Duodenal mucosa (tissue), 2 donors: ENCODE measurements at regions not wholly inside any gene's neighbourhood (a gene's known extent, or its start where the extent isn't known, plus 50 kb on each side); places are given as distances from the start of the nearest gene placed in this dataset.

Experiments
- H3K27ac ChIP-seq: one replicate; pipeline ENCODE4 v1.7.0; 2013; ENCODE audit warnings: low read depth, low read length
- H3K27me3 ChIP-seq, 2 donors: one replicate each; pipeline ENCODE4 v1.7.0; 2013; ENCODE audit warnings: low read length in 2 of 2, control low read depth in 1 of 2; ENCODE audit not compliant: insufficient read depth in 2 of 2, control insufficient read depth in 1 of 2
- H3K36me3 ChIP-seq, 2 donors: one replicate each; pipeline ENCODE4 v1.7.0; 2013; ENCODE audit warnings: low read length in 2 of 2, control low read depth in 1 of 2; ENCODE audit not compliant: insufficient read depth in 2 of 2, control insufficient read depth in 1 of 2
- H3K4me1 ChIP-seq, 2 donors: one replicate each; pipeline ENCODE4 v1.7.0; 2013; ENCODE audit warnings: low read length in 2 of 2, control low read depth in 1 of 2; ENCODE audit not compliant: insufficient read depth in 2 of 2, control insufficient read depth in 1 of 2
- H3K4me3 ChIP-seq, 2 donors: one replicate each; pipeline ENCODE4 v1.7.0; 2013; ENCODE audit warnings: low read length in 2 of 2, low read depth in 1 of 2
- H3K9ac ChIP-seq, 2 donors: one replicate each; pipeline ENCODE4 v1.7.0; 2013; ENCODE audit warnings: low read length in 2 of 2, low read depth in 1 of 2
- H3K9me3 ChIP-seq, 2 donors: one replicate each; pipeline ENCODE4 v1.7.0; 2013; ENCODE audit warnings: low read length in 2 of 2, control low read depth in 1 of 2; ENCODE audit not compliant: control insufficient read depth in 1 of 2

DNA sequence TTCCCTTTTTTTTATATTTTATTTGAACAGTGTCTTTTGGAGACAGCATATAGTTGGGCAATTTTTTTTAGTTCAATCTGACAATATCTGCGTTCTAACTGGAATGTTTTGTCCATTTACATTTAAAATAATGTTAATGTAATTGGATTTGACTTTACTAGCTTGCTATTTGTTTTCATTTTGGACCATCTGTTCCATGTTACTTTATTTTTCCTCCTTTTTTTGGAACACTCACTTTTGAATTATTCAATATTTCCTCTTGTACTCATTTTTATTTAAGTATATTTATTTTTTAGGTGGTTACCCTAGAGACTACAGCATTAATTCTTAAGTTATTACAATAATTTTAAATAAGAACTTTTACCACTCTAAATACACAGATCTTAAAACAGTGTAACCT lies 62.8 kb upstream of the C1orf87 start:
- no peak overlapping the region for H3K27ac ChIP-seq
- H3K9me3 ChIP-seq = no peaks in the 10 kb centered on the region
- no peak overlapping the region for H3K4me3 ChIP-seq
- H3K27me3 ChIP-seq = no peaks in the 10 kb centered on the region
- no peak overlapping the region for H3K9ac ChIP-seq
- no peaks in the 10 kb centered on the region for H3K36me3 ChIP-seq
- no peaks in the 10 kb centered on the region for H3K4me1 ChIP-seq

DNA sequence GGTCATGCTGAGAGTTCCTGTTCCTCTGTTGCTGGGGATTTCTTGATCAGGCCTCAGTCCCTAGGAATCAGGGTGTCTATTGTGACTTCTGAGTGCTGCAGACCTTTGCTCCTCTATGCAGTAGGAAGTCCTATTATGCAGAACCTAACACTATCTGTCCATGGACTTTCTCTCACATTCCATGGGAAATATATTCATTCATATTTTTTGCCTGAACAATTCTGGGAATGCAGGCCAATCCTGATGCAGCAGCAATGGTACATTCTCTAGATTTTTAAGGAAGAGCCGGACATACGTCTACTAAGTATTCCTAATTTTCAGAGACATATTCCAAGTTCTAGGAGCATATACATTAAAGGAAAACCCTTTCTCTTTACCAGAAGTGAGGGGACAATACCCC lies 61.1 kb upstream of the C1orf87 start:
- H3K36me3 ChIP-seq = no peaks in the 10 kb centered on the region
- no peak overlapping the region for H3K9ac ChIP-seq
- no peaks in the 10 kb centered on the region for H3K27me3 ChIP-seq
- no peaks in the 10 kb centered on the region for H3K4me1 ChIP-seq
- no peak overlapping the region for H3K4me3 ChIP-seq
- no peak overlapping the region for H3K27ac ChIP-seq
- H3K9me3 ChIP-seq = no peaks in the 10 kb centered on the region

DNA sequence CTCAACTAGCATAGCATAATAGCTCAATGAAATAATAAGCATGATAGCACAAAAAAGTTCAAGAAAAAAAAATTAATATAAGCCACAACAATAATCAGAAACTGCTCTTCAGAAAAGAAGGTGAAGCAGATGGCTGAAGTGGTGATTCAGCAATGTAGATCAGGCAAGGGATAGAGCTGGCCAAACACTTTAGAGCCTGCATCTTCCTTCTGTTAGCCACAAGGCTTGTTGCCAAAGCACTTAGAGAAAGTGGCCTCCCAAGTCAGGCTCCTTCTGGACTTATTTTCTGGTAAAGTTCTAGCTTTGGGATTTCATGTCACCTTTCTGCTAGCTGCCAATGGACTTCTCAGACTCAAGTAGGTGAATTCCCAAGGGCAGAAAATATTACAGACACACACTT lies 60.3 kb upstream of the C1orf87 start:
- Histone ChIP-seq H3K27me3 (no peaks in the 10 kb centered on the region), H3K9me3 (no peaks in the 10 kb centered on the region), H3K36me3 (no peaks in the 10 kb centered on the region), H3K4me1 (no peaks in the 10 kb centered on the region), H3K4me3 (no peak overlapping the region), H3K9ac (no peak overlapping the region), H3K27ac (no peak overlapping the region)

DNA sequence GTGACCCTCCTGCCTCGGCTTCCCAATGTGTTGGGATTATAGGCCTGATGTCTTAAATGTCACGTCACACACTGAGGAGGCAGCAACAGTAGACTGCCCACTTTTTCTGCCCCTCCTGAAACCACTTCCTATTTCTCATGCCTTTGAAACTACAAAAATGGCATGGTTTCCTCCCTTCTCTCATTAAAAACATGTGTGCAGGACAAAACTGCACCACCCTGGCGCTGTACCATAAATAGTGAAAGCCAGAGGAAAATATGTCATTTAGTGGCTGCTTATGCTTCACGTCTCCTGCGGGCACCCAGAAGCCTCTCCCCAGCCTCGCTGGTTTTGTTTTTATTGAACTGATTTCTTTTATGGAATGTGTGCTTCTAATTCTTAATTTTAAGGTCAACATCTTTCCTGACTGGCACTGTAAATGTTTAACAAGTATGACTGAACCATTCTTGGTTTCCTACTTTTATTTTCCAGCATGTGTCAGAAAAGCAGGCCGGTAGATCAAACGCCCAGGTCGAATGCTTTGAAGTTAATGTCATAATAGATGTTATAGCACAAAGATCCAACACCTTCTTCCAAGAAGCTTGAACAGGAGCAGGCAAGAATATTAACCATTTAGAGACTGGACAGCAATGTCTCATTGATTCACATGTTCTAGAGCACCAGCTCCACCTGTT lies 59.6 kb upstream of the C1orf87 start:
- no peaks in the 10 kb centered on the region for H3K27me3 ChIP-seq
- no peak overlapping the region for H3K27ac ChIP-seq

GRCh38 chr1:60132108-60132507 lies 58.5 kb upstream of the C1orf87 start:
- H3K27me3 ChIP-seq = no peaks in the 10 kb centered on the region
- no peak overlapping the region for H3K27ac ChIP-seq
- no peaks in the 10 kb centered on the region for H3K4me1 ChIP-seq
- H3K36me3 ChIP-seq = no peaks in the 10 kb centered on the region
- H3K9me3 ChIP-seq = no peaks in the 10 kb centered on the region
- H3K4me3 ChIP-seq = no peak overlapping the region
- no peak overlapping the region for H3K9ac ChIP-seq

More for the DNA sequence above, 59.6 kb upstream of the C1orf87 start:
- Histone ChIP-seq H3K9ac (no peak overlapping the region), H3K4me3 (no peak overlapping the region), H3K9me3 (no peaks in the 10 kb centered on the region), H3K36me3 (no peaks in the 10 kb centered on the region), H3K4me1 (no peaks in the 10 kb centered on the region)

- Histone ChIP-seq H3K27ac (no peak overlapping the region), H3K9me3 (no peaks in the 10 kb centered on the region), H3K9ac (no peak overlapping the region), H3K4me3 (no peak overlapping the region), H3K27me3 (no peaks in the 10 kb centered on the region), H3K36me3 (no peaks in the 10 kb centered on the region), H3K4me1 (no peaks in the 10 kb centered on the region)
Measured at GRCh38 chr1:60130703-60131102, 57.1 kb upstream of the C1orf87 start.

DNA sequence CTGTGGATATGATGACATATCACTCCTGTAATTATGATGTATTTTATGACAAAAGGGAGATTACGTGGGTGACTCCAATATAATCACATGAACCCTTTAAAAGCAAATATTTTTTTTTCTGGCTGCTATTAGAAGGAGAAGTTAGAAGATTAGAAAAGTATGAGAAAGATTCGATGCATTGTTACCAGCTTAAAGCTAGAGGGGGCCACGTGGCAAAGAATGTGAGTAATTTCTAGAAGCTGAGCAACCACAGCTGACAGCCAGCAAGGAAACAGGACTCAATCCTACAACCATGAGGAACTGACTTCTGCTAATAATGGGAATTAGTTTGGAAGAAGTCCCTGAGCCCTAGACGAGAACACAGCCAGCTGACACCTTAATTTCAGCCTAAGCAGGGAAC lies 56.3 kb upstream of the C1orf87 start:
- Histone ChIP-seq H3K4me1 (no peaks in the 10 kb centered on the region), H3K27me3 (no peaks in the 10 kb centered on the region), H3K4me3 (no peak overlapping the region), H3K27ac (no peak overlapping the region), H3K36me3 (no peaks in the 10 kb centered on the region), H3K9me3 (no peaks in the 10 kb centered on the region), H3K9ac (no peak overlapping the region)

GRCh38 chr1:60126723-60127122 lies 53.2 kb upstream of the C1orf87 start:
- Histone ChIP-seq H3K4me1 (no peaks in the 10 kb centered on the region), H3K9ac (no peak overlapping the region), H3K27ac (no peak overlapping the region), H3K36me3 (no peaks in the 10 kb centered on the region), H3K9me3 (no peaks in the 10 kb centered on the region), H3K4me3 (no peak overlapping the region), H3K27me3 (no peaks in the 10 kb centered on the region)
